RWPE2 (cell line): ENCODE measurements at regions not wholly inside any gene's neighbourhood (a gene's known extent, or its start where the extent isn't known, plus 50 kb on each side); places are given as distances from the start of the nearest gene placed in this dataset.
A peak's percentile ranks its signal among the peaks of the same experiment; 100 is the strongest.

Experiments used
- ATAC-seq: fragments of 200-7000 bp; cut with Tn5 transposase; 3 replicates; pipeline ENCODE4 v1.9.1; 2021; ENCODE audit warnings: low read depth
- DNase-seq: peaks from one replicate; pipeline ENCODE4 v3.0.0-alpha.2; 2020; ENCODE audit warnings: low spot score
- H3K27ac ChIP-seq: fragments of 450-650 bp; 2 replicates; pipeline ENCODE4 v1.5.1; 2017; ENCODE audit warnings: mild to moderate bottlenecking; ENCODE audit not compliant: poor library complexity, severe bottlenecking
- H3K27me3 ChIP-seq: fragments of 250-450 bp; sonication (Bioruptor Pico); 2 replicates; pipeline ENCODE4 v1.5.1; 2021; ENCODE audit warnings: mild to moderate bottlenecking, moderate library complexity; ENCODE audit not compliant: insufficient read depth, poor library complexity, severe bottlenecking
- H3K36me3 ChIP-seq: fragments of 250-450 bp; sonication (Bioruptor Pico); 2 replicates; pipeline ENCODE4 v1.5.1; 2020; ENCODE audit warnings: low read depth, mild to moderate bottlenecking, moderate library complexity
- H3K4me1 ChIP-seq: fragments of 250-450 bp; sonication (Bioruptor Pico); 2 replicates; pipeline ENCODE4 v1.5.1; 2021; ENCODE audit warnings: mild to moderate bottlenecking, moderate library complexity; ENCODE audit not compliant: insufficient read depth, poor library complexity, severe bottlenecking
- H3K4me3 ChIP-seq: fragments of 250-450 bp; sonication (Bioruptor Pico); 2 replicates; pipeline ENCODE4 v1.5.1; 2021; ENCODE audit warnings: mild to moderate bottlenecking, moderate library complexity; ENCODE audit not compliant: severe bottlenecking
- H3K9me3 ChIP-seq: fragments of 250-450 bp; sonication (Bioruptor Pico); 2 replicates; pipeline ENCODE4 v1.5.1; 2021; ENCODE audit warnings: mild to moderate bottlenecking, moderate library complexity; ENCODE audit not compliant: severe bottlenecking
- TF ChIP-seq, protein P1 (sequence below): fragments of 450-650 bp; IDR thresholded peaks from one replicate; pipeline ENCODE4 v1.5.1; 2017; ENCODE audit warnings: mild to moderate bottlenecking, moderate library complexity; ENCODE audit not compliant: poor library complexity, severe bottlenecking

DNA sequence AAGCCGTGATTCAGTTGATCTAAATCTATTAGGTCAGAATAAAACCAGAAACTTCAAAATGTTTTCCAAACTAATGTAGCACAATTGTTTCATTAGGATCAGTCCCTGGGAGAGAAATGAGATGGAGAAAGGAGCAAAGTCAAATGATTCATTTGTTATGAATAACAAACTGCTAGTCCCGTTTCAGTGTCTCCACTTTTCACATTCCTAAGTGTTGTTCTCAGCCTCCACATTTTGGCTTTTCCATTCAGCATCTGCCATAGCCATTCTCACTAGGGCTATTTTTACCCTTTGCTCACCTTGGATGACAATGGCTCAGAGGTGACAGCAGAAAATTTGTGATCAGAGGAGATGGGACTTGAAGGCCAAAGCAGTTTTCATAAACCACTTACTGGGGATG, 314.1 kb upstream of the KIF2A start:
- Histone ChIP-seq H3K9me3 (no peaks in the 10 kb centered on the region), H3K4me1 (no peaks in the 10 kb centered on the region), H3K27ac (no peak overlapping the region), H3K27me3 (no peaks in the 10 kb centered on the region), H3K4me3 (no peak overlapping the region), H3K36me3 (no peaks in the 10 kb centered on the region)
- ATAC-seq (no peak), DNase-seq (no peak)
- TF ChIP-seq, protein P1, sequence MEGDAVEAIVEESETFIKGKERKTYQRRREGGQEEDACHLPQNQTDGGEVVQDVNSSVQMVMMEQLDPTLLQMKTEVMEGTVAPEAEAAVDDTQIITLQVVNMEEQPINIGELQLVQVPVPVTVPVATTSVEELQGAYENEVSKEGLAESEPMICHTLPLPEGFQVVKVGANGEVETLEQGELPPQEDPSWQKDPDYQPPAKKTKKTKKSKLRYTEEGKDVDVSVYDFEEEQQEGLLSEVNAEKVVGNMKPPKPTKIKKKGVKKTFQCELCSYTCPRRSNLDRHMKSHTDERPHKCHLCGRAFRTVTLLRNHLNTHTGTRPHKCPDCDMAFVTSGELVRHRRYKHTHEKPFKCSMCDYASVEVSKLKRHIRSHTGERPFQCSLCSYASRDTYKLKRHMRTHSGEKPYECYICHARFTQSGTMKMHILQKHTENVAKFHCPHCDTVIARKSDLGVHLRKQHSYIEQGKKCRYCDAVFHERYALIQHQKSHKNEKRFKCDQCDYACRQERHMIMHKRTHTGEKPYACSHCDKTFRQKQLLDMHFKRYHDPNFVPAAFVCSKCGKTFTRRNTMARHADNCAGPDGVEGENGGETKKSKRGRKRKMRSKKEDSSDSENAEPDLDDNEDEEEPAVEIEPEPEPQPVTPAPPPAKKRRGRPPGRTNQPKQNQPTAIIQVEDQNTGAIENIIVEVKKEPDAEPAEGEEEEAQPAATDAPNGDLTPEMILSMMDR: no peak

GRCh38 chr5:61993295-61993927, 312.6 kb upstream of the KIF2A start:
- ATAC-seq (no peak), DNase-seq (no peak)
- H3K27ac ChIP-seq: no peak overlapping the region
- TF ChIP-seq, protein P1: no peak
- no peak overlapping the region for H3K4me3 ChIP-seq
- no peaks in the 10 kb centered on the region for H3K4me1 ChIP-seq
- no peaks in the 10 kb centered on the region for H3K36me3 ChIP-seq
- H3K27me3 ChIP-seq: no peaks in the 10 kb centered on the region
- H3K9me3 ChIP-seq: no peaks in the 10 kb centered on the region

GRCh38 chr5:61994171-61994570, 311.8 kb upstream of the KIF2A start:
- TF ChIP-seq, protein P1: no peak
- H3K27ac ChIP-seq: no peak overlapping the region
- H3K4me1 ChIP-seq: peaks cover 4% of the 10 kb centered on the region
- DNase-seq (no peak), ATAC-seq (no peak)
- no peaks in the 10 kb centered on the region for H3K36me3 ChIP-seq
- H3K27me3 ChIP-seq: no peaks in the 10 kb centered on the region
- H3K9me3 ChIP-seq: no peaks in the 10 kb centered on the region
- no peak overlapping the region for H3K4me3 ChIP-seq

DNA sequence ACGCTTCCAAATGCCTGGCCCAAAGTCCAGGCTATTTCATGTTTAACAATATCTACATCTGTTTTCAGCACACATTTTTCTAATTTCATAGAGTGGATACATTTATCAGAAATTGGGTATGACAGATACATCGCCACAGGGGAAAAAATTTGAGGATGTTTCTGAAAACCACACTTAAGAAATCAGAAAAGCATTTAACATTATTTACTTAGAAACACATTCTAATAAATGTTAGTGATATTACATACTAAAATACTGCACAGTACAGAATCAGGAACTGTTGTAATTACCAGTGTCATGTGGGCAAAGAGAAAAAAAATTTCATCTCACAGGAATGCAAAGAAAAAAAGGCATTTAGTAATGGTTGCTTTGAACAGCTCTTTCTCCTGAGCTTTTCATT, 310.5 kb upstream of the KIF2A start:
- Histone ChIP-seq H3K36me3 (no peaks in the 10 kb centered on the region), H3K27me3 (no peaks in the 10 kb centered on the region), H3K9me3 (no peaks in the 10 kb centered on the region), H3K4me1 (peaks cover 13% of the 10 kb centered on the region), H3K27ac (no peak overlapping the region), H3K4me3 (no peak overlapping the region)
- DNase-seq (no peak), ATAC-seq (no peak)
- TF ChIP-seq, protein P1: no peak

DNA sequence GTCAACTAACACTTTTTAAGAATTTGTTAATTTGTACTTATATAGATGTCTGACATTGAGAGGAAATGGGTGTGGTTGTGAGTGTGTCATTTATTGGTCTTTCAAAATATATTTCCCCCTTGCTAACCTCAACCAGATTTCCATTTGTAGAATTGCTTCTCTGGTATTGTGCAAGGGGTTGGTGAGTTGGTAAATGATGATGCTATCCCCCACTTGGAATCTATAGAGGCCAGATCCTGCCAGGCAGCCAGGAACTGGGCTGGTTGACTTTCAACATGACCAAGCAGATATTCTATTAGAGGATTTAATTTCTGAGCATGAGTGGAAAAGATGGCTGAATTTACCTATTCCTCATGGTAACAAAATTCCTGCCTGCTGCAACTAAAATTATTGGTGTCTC, 306.6 kb upstream of the KIF2A start:
- no peak overlapping the region for H3K4me3 ChIP-seq
- peaks cover 34% of the 10 kb centered on the region for H3K4me1 ChIP-seq
- TF ChIP-seq, protein P1: no peak
- no peaks in the 10 kb centered on the region for H3K9me3 ChIP-seq
- H3K36me3 ChIP-seq: no peaks in the 10 kb centered on the region
- DNase-seq (no peak), ATAC-seq (peak; percentile 64)
- no peaks in the 10 kb centered on the region for H3K27me3 ChIP-seq
- peak overlapping the region; percentile 67 for H3K27ac ChIP-seq
